ENCODE measurements at regions not wholly inside any gene's neighbourhood (a gene's known extent, or its start where the extent isn't known, plus 50 kb on each side); places are given as distances from the start of the nearest gene placed in this dataset.

- H3K27ac ChIP-seq: no peak overlapping the region
- no peaks in the 10 kb centered on the region for H3K27me3 ChIP-seq
- H3K9me3 ChIP-seq: no peaks in the 10 kb centered on the region
- TF ChIP-seq CTCF (IDR thresholded peaks at IDR 0.05) (no peak), POLR2AphosphoS5 (IDR thresholded peaks at IDR 0.05) (no peak), POLR2A (IDR thresholded peaks at IDR 0.05) (no peak)
- H3K36me3 ChIP-seq: no peaks in the 10 kb centered on the region
- DNase-seq (ENCODE audit: low spot score in 2 of 2): no peak
- no peaks in the 10 kb centered on the region for H3K4me1 ChIP-seq
- no peak overlapping the region for H3K4me3 ChIP-seq
- 74% methylated on average over 4 of the region's 6 CpGs for WGBS
Measured at GRCh38 chr5:66450237-66450636, 146.0 kb upstream of the MAST4 start.

GRCh38 chr5:66450988-66451387, 145.2 kb upstream of the MAST4 start:
- Histone ChIP-seq H3K27ac (no peak overlapping the region), H3K27me3 (no peaks in the 10 kb centered on the region), H3K36me3 (no peaks in the 10 kb centered on the region), H3K4me1 (no peaks in the 10 kb centered on the region), H3K9me3 (no peaks in the 10 kb centered on the region), H3K4me3 (no peak overlapping the region)
- no peak for TF ChIP-seq CTCF (IDR thresholded peaks at IDR 0.05)
- TF ChIP-seq EP300 (IDR thresholded peaks at IDR 0.05): no peak
- no peak for TF ChIP-seq POLR2AphosphoS5 (IDR thresholded peaks at IDR 0.05)
- no peak for TF ChIP-seq POLR2A (IDR thresholded peaks at IDR 0.05)
- no peak for DNase-seq (ENCODE audit: low spot score in 2 of 2)
- WGBS: 72% methylated on average over 2 of the region's 2 CpGs

DNA sequence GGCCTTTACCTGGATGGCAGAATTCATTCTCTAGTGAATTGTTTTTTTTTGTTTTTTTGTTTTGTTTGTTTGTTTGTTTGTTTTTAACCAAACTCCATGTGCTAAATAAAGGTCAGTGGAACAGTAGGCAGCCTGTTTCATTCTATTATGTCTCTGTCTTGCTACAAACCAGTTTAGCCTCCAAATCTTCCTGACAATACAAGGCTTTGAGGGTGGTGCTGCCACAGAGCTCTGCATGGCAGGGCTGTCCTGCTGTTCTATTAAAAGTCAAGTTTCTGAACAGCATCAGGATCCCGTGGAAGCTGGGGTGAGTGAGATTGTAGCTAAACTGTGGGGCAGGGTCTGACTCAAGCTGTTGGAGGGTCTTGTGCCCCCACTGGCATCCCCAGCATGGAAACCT, 144.1 kb upstream of the MAST4 start:
- TF ChIP-seq POLR2A (IDR thresholded peaks at IDR 0.05) (no peak), POLR2AphosphoS5 (IDR thresholded peaks at IDR 0.05) (no peak), EP300 (IDR thresholded peaks at IDR 0.05) (no peak), CTCF (IDR thresholded peaks at IDR 0.05) (no peak)
- WGBS: 57% methylated on average over 1 of the region's 1 CpG
- Histone ChIP-seq H3K4me3 (no peak overlapping the region), H3K36me3 (no peaks in the 10 kb centered on the region), H3K27ac (no peak overlapping the region), H3K27me3 (no peaks in the 10 kb centered on the region), H3K9me3 (no peaks in the 10 kb centered on the region), H3K4me1 (no peaks in the 10 kb centered on the region)
- no peak for DNase-seq (ENCODE audit: low spot score in 2 of 2)

- WGBS: 55% methylated on average over 13 of the region's 13 CpGs
- TF ChIP-seq POLR2AphosphoS5 (IDR thresholded peaks at IDR 0.05): no peak
- TF ChIP-seq POLR2A (IDR thresholded peaks at IDR 0.05): no peak
- TF ChIP-seq CTCF (IDR thresholded peaks at IDR 0.05): no peak
- TF ChIP-seq EP300 (IDR thresholded peaks at IDR 0.05): no peak
- no peaks in the 10 kb centered on the region for H3K4me1 ChIP-seq
- H3K4me3 ChIP-seq: no peak overlapping the region
- no peaks in the 10 kb centered on the region for H3K36me3 ChIP-seq
- DNase-seq (ENCODE audit: low spot score in 2 of 2): no peak
- H3K9me3 ChIP-seq: no peaks in the 10 kb centered on the region
- H3K27me3 ChIP-seq: no peaks in the 10 kb centered on the region
- no peak overlapping the region for H3K27ac ChIP-seq
Measured at GRCh38 chr5:66454186-66455078, 141.8 kb upstream of the MAST4 start.

GRCh38 chr5:66459728-66460127, 136.5 kb upstream of the MAST4 start:
- H3K4me3 ChIP-seq: no peak overlapping the region
- H3K4me1 ChIP-seq: no peaks in the 10 kb centered on the region
- no peaks in the 10 kb centered on the region for H3K9me3 ChIP-seq
- no peak for DNase-seq (ENCODE audit: low spot score in 2 of 2)
- no peaks in the 10 kb centered on the region for H3K27me3 ChIP-seq
- no peaks in the 10 kb centered on the region for H3K36me3 ChIP-seq
- TF ChIP-seq POLR2A (IDR thresholded peaks at IDR 0.05): no peak
- no peak for TF ChIP-seq EP300 (IDR thresholded peaks at IDR 0.05)
- TF ChIP-seq CTCF (IDR thresholded peaks at IDR 0.05): no peak
- no peak for TF ChIP-seq POLR2AphosphoS5 (IDR thresholded peaks at IDR 0.05)
- WGBS: 87% methylated on average over 3 of the region's 3 CpGs
- H3K27ac ChIP-seq: no peak overlapping the region

All from suprapubic skin (tissue), 4 donors.